Activated CD8-positive, alpha-beta T cell treated with anti-CD3 and anti-CD28 coated beads, Interleukin-2, amount 10 ng/mL, durations not matched to agents 7 days and 5 days (primary cell): ENCODE measurements at regions not wholly inside any gene's neighbourhood (a gene's known extent, or its start where the extent isn't known, plus 50 kb on each side); places are given as distances from the start of the nearest gene placed in this dataset.

ENCODE experiments used
- ATAC-seq: fragments of 150-1000 bp; cut with Tn5 transposase; one replicate; pipeline ENCODE4 v1.10.0; 2021; ENCODE audit warnings: moderate library complexity
- CTCF ChIA-PET: fragments of 350-600 bp; sonication (Branson Sonifier 250); formaldehyde crosslinking; loops from one replicate; lab custom pipeline; 2021; ENCODE audit warnings: antibody characterized with exemption; lab: Charles Lee
- POLR2A ChIA-PET: fragments of 350-600 bp; sonication (Branson Sonifier 250); formaldehyde crosslinking; loops from one replicate; lab custom pipeline; 2021; ENCODE audit warnings: antibody characterized with exemption; lab: Charles Lee
- DNase-seq: peaks from one replicate; pipeline ENCODE4 v3.0.0-alpha.2; 2020
- H3K27ac Mint-ChIP-seq: one replicate; pipeline ENCODE4 v1.8.0; 2021; ENCODE audit warnings: mild to moderate bottlenecking, mixed read lengths
- H3K27me3 Mint-ChIP-seq: one replicate; pipeline ENCODE4 v1.8.0; 2021; ENCODE audit warnings: low read depth, mixed read lengths
- H3K36me3 Mint-ChIP-seq: one replicate; pipeline ENCODE4 v1.8.0; 2021; ENCODE audit warnings: low read depth, mixed read lengths
- H3K4me1 Mint-ChIP-seq: one replicate; pipeline ENCODE4 v1.8.0; 2021; ENCODE audit warnings: low read depth, mixed read lengths
- H3K4me3 Mint-ChIP-seq: one replicate; pipeline ENCODE4 v1.8.0; 2021; ENCODE audit warnings: mild to moderate bottlenecking, mixed read lengths
- H3K9me3 Mint-ChIP-seq: one replicate; pipeline ENCODE4 v1.8.0; 2022; ENCODE audit warnings: mixed read lengths; ENCODE audit not compliant: insufficient read depth

DNA sequence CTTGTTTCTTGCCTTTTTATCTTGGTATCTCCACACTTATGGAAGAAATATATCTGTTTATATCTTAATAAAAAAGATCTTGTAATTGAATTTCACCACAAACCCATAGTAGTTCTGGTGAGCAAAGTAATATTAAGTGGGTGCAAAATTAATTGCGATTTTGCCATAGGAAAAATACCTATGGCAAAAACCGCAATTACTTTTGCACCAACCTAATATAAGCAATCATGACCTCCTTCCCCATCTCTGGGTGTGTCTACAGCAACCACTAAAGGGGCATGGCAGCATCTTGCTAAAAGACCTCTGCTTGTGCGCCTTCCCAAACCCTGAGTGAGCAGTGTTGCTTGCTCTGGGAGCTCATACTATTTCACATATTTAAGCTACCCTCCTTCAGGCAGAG lies 124.2 kb upstream of the GUCY1A1 start:
- ChIA-PET POLR2A (no interaction called here), CTCF (no interaction called here)
- ATAC-seq = no peak
- no peaks in the 10 kb centered on the region for H3K27me3 Mint-ChIP-seq
- DNase-seq = no peak
- H3K9me3 Mint-ChIP-seq = no peaks in the 10 kb centered on the region
- no peak overlapping the region for H3K27ac Mint-ChIP-seq
- H3K36me3 Mint-ChIP-seq = no peaks in the 10 kb centered on the region
- H3K4me3 Mint-ChIP-seq = no peak overlapping the region
- H3K4me1 Mint-ChIP-seq = no peaks in the 10 kb centered on the region

DNA sequence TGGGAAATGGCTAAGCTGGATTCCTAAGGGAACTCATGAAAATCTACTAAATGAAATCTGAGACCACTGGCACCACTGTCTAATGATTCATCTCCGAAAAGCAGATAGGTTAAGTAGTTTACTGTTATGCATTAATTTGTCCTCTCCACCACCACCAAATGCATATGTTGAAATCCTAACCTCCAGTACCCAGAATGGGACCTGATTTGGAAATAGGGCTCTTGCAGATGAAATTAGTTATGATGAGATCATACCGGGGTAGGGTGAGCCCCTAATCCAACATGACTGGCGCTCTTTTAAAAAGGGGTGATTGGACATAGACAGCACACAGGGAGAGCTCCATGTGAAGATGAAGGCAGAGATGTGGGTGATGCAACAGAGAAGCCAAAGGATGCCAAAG lies 124.9 kb upstream of the GUCY1A1 start:
- POLR2A ChIA-PET = no interaction called here
- no peak overlapping the region for H3K4me3 Mint-ChIP-seq

GRCh38 chr4:155540698-155541097 lies 126.0 kb upstream of the GUCY1A1 start:
- H3K27ac Mint-ChIP-seq = no peak overlapping the region
- no peaks in the 10 kb centered on the region for H3K9me3 Mint-ChIP-seq
- H3K4me3 Mint-ChIP-seq = no peak overlapping the region
- H3K36me3 Mint-ChIP-seq = no peaks in the 10 kb centered on the region
- no peaks in the 10 kb centered on the region for H3K4me1 Mint-ChIP-seq
- H3K27me3 Mint-ChIP-seq = no peaks in the 10 kb centered on the region
- no peak for DNase-seq
- ChIA-PET POLR2A (interaction anchor here (0.5 kb wide), 1 partner anchor 30 kb away, joined by 3 read pairs; no protein-coding TSS in a partner anchor), CTCF (no interaction called here)
- no peak for ATAC-seq

More for the DNA sequence above, 124.9 kb upstream of the GUCY1A1 start:
- H3K9me3 Mint-ChIP-seq = no peaks in the 10 kb centered on the region
- no peak overlapping the region for H3K27ac Mint-ChIP-seq
- H3K4me1 Mint-ChIP-seq = no peaks in the 10 kb centered on the region
- no peak for DNase-seq
- H3K36me3 Mint-ChIP-seq = no peaks in the 10 kb centered on the region
- H3K27me3 Mint-ChIP-seq = no peaks in the 10 kb centered on the region
- no peak for ATAC-seq
- CTCF ChIA-PET = no interaction called here

DNA sequence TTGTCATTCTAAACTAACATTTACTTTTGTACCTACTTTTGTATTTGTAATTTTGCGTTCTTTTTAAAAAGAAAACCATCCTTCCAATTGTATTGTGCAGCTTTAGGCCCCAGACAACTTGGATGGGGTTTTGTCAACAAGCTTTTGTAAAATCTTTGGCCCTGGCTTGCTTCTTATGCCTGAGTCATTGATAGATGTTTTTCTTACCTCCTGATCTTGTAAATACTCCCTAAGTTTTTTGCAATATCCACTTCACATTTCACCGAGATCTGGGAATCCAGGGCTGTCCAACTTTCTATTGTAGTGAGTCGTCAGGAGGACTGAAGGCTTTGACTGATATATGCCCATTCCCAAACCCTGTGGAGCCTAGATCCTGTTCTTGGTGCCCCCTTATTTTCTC lies 126.9 kb upstream of the GUCY1A1 start:
- ATAC-seq = no peak
- Mint-ChIP-seq H3K9me3 (no peaks in the 10 kb centered on the region), H3K4me3 (no peak overlapping the region), H3K27me3 (no peaks in the 10 kb centered on the region), H3K27ac (no peak overlapping the region), H3K36me3 (no peaks in the 10 kb centered on the region), H3K4me1 (no peaks in the 10 kb centered on the region)
- POLR2A ChIA-PET = no interaction called here
- no peak for DNase-seq
- CTCF ChIA-PET = interaction anchor here (1.5 kb wide), 1 partner anchor 11 kb away, joined by 4 read pairs; no protein-coding TSS in a partner anchor

GRCh38 chr4:155535802-155536454 lies 130.7 kb upstream of the GUCY1A1 start:
- H3K27me3 Mint-ChIP-seq = no peaks in the 10 kb centered on the region
- ATAC-seq (no peak), DNase-seq (no peak)
- ChIA-PET POLR2A (no interaction called here), CTCF (no interaction called here)
- H3K4me1 Mint-ChIP-seq = no peaks in the 10 kb centered on the region
- no peak overlapping the region for H3K4me3 Mint-ChIP-seq
- no peak overlapping the region for H3K27ac Mint-ChIP-seq
- H3K9me3 Mint-ChIP-seq = no peaks in the 10 kb centered on the region
- no peaks in the 10 kb centered on the region for H3K36me3 Mint-ChIP-seq

DNA sequence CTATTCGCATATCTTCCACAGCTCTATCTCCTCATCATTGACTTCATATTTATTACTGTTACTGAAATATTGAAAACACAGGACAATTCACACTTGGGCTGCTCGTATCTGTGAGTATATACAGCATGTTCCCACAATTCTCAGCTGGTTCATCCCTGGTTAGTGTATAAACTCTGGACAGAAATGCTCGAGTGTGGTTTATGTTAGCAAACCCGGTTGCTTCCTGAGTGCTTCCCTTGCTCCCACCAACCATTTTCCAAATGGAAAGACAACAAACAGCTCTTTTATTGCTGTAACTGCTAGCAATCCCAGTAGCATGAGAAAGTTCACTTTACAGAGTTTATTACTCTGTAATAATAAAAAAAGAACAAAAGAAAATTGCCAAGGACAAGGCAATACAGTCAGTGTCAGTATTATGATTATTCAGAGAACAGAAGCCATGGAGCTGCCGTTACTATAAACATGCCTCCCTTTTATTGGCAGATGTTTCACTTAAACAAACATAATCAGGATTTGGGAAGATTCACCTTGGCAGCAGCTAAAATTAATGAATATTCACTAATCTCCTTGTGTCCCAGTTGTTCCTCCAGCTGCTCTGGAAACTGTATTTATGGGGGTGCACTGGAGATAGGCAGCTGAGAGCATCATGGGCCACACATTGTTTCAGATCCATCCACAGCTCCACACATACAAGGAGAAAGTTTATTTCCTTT lies 134.1 kb upstream of the GUCY1A1 start:
- Mint-ChIP-seq H3K27ac (no peak overlapping the region), H3K36me3 (no peaks in the 10 kb centered on the region), H3K4me1 (no peaks in the 10 kb centered on the region), H3K9me3 (no peaks in the 10 kb centered on the region), H3K27me3 (no peaks in the 10 kb centered on the region), H3K4me3 (no peak overlapping the region)
- DNase-seq (no peak), ATAC-seq (no peak)
- POLR2A ChIA-PET = no interaction called here
- CTCF ChIA-PET = interaction anchor here (1.2 kb wide), 1 partner anchor 421 kb away, joined by 3 read pairs; no protein-coding TSS in a partner anchor

- Mint-ChIP-seq H3K27me3 (no peaks in the 10 kb centered on the region), H3K27ac (no peak overlapping the region), H3K4me3 (no peak overlapping the region), H3K36me3 (no peaks in the 10 kb centered on the region), H3K9me3 (no peaks in the 10 kb centered on the region), H3K4me1 (no peaks in the 10 kb centered on the region)
- POLR2A ChIA-PET = no interaction called here
- no peak for DNase-seq
- CTCF ChIA-PET = no interaction called here
- ATAC-seq = no peak
These were observed 135.8 kb upstream of the GUCY1A1 start for GRCh38 chr4:155530857-155531256.

GRCh38 chr4:155530290-155530689 lies 136.4 kb upstream of the GUCY1A1 start:
- Mint-ChIP-seq H3K36me3 (no peaks in the 10 kb centered on the region), H3K27ac (no peak overlapping the region), H3K4me3 (no peak overlapping the region), H3K4me1 (no peaks in the 10 kb centered on the region), H3K9me3 (no peaks in the 10 kb centered on the region), H3K27me3 (no peaks in the 10 kb centered on the region)
- DNase-seq (no peak), ATAC-seq (no peak)
- POLR2A ChIA-PET = no interaction called here
- CTCF ChIA-PET = no interaction called here

- H3K36me3 Mint-ChIP-seq = no peaks in the 10 kb centered on the region
- ATAC-seq (no peak), DNase-seq (no peak)
- no peak overlapping the region for H3K27ac Mint-ChIP-seq
- ChIA-PET CTCF (interaction anchor here (0.5 to 1.5 kb wide), 7 partner anchors 19 to 424 kb away, joined by 3 to 9 read pairs (median 3); partner anchors contain the start of gene CTSO), POLR2A (no interaction called here)
- no peaks in the 10 kb centered on the region for H3K4me1 Mint-ChIP-seq
- H3K27me3 Mint-ChIP-seq = peaks cover 2% of the 10 kb centered on the region
- no peak overlapping the region for H3K4me3 Mint-ChIP-seq
- no peaks in the 10 kb centered on the region for H3K9me3 Mint-ChIP-seq
These were observed 136.9 kb upstream of the GUCY1A1 start for GRCh38 chr4:155529716-155530115.

DNA sequence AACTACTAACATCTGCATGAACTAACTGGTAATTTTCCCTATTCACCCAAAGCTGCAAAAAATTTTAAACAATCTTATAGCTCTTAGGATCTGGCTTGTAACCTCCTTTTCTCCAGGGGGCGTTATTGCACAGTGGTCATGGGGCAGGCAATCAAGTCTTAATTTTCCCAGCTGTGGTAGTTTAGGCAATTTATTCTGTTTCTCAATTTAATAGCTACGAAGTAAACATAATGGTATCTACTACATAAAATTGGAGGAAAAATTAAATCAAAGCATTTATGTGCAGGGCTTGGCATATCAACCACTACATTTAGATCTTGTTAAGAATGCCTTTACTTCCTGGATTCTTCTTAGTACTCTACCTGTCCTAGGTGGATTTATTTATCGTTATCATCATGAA lies 137.4 kb upstream of the GUCY1A1 start:
- ChIA-PET CTCF (interaction anchor here (0.5 to 1.5 kb wide), 10 partner anchors 10 to 424 kb away, joined by 3 to 9 read pairs (median 3); partner anchors contain the start of gene CTSO), POLR2A (no interaction called here)
- H3K36me3 Mint-ChIP-seq = no peaks in the 10 kb centered on the region
- ATAC-seq (no peak), DNase-seq (no peak)
- H3K4me1 Mint-ChIP-seq = no peaks in the 10 kb centered on the region
- H3K9me3 Mint-ChIP-seq = no peaks in the 10 kb centered on the region
- no peak overlapping the region for H3K4me3 Mint-ChIP-seq
- H3K27ac Mint-ChIP-seq = no peak overlapping the region
- H3K27me3 Mint-ChIP-seq = peaks cover 2% of the 10 kb centered on the region

- no peak overlapping the region for H3K4me3 Mint-ChIP-seq
- ATAC-seq = no peak
- no peaks in the 10 kb centered on the region for H3K4me1 Mint-ChIP-seq
These were observed 140.0 kb upstream of the GUCY1A1 start for GRCh38 chr4:155526452-155527169.

More at GRCh38 chr4:155526452-155527169, 140.0 kb upstream of the GUCY1A1 start:
- CTCF ChIA-PET = no interaction called here
- H3K27ac Mint-ChIP-seq = no peak overlapping the region
- H3K27me3 Mint-ChIP-seq = peaks cover 2% of the 10 kb centered on the region
- no peaks in the 10 kb centered on the region for H3K36me3 Mint-ChIP-seq
- no peaks in the 10 kb centered on the region for H3K9me3 Mint-ChIP-seq
- no peak for DNase-seq
- POLR2A ChIA-PET = no interaction called here
